Non-pigmented ciliary epithelial cell (primary cell): ENCODE measurements at regions not wholly inside any gene's neighbourhood (a gene's known extent, or its start where the extent isn't known, plus 50 kb on each side); places are given as distances from the start of the nearest gene placed in this dataset.

Experiments used
- DNase-seq: peaks from one replicate; pipeline ENCODE4 v3.0.0-alpha.2; 2010; ENCODE audit warnings: low read depth

- no peak for DNase-seq
Measured at GRCh38 chr11:28536504-28537267, 428.5 kb downstream of the METTL15 start.

GRCh38 chr11:28535677-28536076 is 427.5 kb downstream of the METTL15 start:
- DNase-seq: no peak

GRCh38 chr11:28529540-28530410 is 421.6 kb downstream of the METTL15 start:
- DNase-seq: peak; percentile 55

GRCh38 chr11:28529046-28529445 is 420.9 kb downstream of the METTL15 start:
- DNase-seq: peak; percentile 51

- DNase-seq: no peak
Measured at GRCh38 chr11:28528217-28528616, 420.0 kb downstream of the METTL15 start.

DNA sequence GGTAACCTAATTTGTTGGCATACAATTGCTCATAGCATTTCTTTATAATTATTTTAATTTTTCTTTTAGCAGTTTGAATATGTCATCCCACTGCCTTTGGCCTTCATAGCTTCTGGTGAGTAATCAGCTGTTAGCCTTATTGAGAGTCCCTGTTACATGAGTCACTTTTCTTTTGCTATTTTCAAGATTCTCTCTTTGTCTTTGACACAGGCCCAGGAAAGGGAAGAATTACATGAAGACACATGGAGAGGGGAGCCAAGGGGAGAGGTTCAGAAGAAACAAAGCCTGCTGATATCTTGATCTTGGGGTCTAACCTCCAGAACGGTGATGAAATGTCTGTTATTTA is 418.2 kb downstream of the METTL15 start:
- no peak for DNase-seq

DNA sequence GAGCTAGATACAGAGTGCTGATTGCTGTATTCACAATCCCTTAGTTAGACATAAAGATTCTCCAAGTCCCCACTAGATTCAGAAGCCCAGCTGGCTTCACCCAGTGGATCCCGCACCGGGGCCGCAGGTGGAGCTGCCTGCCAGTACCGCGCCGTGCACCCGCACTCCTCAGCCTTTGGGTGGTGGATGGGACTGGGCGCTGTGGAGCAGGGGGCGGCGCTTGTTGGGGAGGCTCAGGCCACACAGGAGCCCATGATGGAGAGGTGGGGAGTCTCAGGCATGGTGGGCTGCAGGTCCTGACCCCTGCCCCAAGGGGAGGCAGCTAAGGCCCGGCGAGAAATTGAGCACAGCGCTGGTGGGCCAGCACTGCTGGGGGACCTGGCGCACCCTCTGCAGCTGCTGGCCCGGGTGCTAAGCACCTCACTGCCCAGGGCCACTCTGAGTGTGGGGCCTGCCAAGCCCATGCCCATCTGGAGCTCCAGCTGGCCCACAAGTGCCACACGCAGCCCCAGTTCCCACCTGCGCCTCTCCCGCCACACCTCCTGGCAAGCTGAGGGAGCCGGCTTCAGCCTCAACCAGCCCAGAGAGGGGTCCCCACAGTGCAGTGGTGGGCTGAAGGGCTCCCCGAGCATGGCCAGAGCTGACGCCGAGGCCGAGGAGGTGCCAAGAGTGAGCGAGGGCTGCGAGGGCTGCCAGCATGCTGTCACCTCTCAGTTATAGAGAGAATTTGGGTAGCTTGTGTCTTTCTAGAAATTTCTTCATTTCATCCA is 417.6 kb downstream of the METTL15 start:
- DNase-seq: no peak

DNA sequence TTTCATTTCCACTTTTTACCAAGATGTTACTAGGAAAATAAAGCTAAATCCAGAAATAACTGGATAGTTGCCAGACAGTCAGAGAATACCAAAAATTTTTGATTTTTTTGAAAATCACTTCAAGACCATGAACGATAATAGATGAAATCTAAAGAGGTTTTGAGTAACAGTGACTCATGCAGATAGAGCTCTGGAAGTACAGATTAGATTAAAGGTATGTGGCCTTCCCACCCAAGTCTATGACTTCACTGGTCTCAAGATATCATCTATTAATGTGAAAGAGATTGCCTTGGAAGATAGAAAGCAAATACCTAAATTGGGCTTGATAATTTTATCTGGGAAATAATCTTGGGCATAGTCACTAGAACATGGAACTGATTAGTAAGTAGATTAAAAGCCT is 415.9 kb downstream of the METTL15 start:
- peak; percentile 51 for DNase-seq

- DNase-seq: no peak
Measured at GRCh38 chr11:28521075-28521474, 412.9 kb downstream of the METTL15 start.

DNA sequence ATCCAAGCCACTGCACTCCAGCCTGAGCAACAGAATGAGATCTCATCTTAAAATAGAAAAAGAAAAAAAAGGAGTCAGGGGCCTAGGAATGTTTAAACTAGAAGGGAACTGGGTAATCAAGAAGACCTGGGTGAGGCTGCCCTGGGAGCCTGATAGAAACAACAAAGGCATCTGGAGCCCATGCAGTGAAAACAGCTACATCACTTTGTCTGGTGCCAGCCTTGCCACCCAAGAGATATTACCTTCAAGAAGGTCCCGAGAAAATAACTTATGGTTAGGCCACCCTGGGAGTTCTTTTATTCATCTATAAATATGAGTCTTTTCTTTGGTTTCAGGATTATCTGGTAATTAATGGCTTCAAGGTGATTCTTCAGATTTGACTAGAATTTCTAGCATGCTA is 412.1 kb downstream of the METTL15 start:
- DNase-seq: no peak

GRCh38 chr11:28518825-28519224 is 410.6 kb downstream of the METTL15 start:
- DNase-seq: no peak

GRCh38 chr11:28517621-28518020 is 409.4 kb downstream of the METTL15 start:
- no peak for DNase-seq

- no peak for DNase-seq
Measured at GRCh38 chr11:28514391-28514790, 406.2 kb downstream of the METTL15 start.

DNA sequence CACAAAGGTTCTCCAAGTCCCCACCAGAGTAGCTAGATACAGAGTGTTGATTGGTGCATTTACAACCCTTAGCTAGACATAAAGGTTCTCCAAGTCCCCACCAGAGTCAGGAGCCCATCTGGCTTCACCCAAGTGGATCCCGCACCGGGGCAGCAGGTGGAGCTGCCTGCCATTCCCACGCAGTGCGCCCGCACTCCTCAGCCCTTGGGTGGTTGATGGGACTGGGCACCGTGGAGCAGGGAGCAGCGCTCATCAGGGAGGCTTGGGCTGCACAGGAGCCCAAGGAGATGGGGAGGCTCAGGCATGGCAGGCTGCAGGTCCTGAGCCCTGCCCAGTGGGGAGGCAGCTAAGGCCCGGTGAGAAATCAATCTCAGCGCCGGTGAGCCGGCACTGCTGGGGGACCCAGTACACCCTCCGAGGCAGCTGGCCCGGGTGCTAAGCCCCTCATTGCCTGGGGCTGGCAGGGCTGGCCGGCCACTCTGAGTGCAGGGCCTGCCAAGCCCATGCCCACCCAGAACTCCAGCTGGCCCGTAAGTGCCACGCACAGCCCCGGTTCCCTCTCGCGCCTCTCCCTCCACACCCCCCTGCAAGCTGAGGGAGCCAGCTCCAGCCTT is 404.1 kb downstream of the METTL15 start:
- no peak for DNase-seq

DNA sequence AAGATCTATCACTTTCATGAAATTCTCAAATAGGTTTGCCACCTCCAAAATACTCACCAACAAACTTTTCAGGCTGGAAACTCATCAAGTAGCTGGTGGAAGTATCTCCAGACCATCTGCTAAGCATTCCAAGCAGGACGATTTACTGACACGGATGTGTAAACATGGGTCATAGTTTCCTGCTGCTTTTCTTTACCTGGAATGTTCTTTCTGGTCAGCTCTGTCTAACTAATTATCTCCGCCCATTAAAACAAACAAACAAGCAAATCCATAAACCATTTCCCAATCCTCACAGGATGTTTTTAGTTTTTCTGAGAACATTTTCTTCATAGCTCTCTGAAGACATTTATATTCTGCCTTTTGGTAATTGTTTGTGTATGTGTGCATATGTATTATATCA is 397.0 kb downstream of the METTL15 start:
- DNase-seq: no peak

GRCh38 chr11:28504555-28505110 is 396.4 kb downstream of the METTL15 start:
- no peak for DNase-seq

DNA sequence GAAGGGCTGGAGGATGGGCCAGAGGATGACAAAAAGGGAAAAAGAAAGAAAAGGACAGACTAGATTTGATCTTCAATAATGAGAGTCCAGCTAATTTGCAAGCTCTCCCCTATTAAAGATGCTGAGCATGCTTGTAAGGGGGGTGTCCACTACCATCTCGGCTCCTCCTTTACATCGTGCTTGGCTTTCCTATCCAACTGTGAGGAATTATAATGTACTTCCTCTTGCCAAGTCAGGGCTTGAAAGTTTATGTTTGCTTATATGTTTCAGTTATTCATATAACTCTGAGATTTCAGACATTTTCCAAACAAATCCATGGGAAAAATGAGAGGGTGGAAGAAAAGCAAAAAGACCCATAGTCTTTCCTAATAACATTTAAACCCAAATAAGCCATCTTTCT is 387.1 kb downstream of the METTL15 start:
- DNase-seq: no peak

DNA sequence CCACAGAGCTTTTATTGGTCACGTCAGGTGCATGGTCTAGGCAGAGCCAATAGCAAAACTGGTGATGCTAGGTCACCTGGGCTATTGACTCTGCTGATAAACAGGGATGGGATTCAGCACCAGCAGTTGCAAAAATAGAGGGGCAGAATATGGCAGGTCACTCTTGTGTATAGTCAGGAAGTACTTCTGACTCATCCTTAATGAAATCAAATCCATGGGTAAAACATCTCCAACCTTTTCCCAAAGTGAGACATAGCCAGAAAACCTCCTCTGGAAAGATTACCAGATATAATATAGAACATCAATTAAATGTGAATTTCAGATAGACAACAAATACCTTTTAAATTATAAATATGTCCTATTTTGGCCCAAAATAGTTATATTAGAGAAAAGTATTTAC is 383.2 kb downstream of the METTL15 start:
- DNase-seq: no peak

DNA sequence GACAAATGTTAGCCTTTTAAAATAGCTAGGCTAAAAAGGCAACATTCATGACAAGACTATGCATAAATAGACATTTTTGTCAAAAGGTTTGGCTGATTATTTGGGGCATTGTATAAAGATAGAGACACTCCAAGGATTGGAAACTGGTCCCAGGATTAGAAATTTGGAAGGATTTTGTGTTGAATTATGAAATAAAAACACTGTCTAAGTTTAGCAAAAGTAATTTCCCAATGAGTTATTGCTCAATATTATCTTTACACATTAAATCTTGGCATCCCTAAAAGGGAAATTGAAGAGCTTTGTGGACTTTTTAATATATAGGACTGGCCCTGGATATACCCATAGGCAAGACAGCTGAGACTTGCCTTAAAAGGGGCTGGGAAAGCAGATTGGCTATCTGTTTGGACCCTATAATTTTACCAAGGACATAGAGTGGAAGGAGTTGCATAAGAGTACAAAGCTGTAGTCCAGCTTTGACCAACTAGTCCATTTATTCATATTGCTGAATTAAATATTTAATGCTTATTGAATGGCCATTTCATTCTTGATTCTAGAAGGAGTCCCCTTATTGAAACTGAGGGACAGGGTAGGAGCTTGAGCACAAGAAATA is 382.7 kb downstream of the METTL15 start:
- no peak for DNase-seq

DNA sequence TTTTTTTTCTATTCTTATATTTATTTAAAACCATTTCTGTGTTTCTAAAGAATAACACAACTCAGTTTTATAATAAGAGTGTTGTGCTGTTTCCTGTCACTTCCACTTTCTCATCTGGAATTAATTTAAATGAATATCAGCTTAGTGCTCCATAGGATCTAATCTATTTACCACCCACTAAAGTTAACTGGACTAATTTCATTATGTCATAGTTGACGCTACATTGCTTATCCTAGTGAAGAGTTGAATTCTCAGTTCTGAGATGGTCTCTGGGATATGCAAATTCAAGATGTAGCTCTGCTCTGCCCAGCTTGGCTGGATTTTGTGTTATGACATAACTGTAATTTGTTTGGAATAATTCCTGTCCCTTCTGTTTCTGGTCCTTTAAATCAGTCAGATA is 380.1 kb downstream of the METTL15 start:
- DNase-seq: no peak

DNA sequence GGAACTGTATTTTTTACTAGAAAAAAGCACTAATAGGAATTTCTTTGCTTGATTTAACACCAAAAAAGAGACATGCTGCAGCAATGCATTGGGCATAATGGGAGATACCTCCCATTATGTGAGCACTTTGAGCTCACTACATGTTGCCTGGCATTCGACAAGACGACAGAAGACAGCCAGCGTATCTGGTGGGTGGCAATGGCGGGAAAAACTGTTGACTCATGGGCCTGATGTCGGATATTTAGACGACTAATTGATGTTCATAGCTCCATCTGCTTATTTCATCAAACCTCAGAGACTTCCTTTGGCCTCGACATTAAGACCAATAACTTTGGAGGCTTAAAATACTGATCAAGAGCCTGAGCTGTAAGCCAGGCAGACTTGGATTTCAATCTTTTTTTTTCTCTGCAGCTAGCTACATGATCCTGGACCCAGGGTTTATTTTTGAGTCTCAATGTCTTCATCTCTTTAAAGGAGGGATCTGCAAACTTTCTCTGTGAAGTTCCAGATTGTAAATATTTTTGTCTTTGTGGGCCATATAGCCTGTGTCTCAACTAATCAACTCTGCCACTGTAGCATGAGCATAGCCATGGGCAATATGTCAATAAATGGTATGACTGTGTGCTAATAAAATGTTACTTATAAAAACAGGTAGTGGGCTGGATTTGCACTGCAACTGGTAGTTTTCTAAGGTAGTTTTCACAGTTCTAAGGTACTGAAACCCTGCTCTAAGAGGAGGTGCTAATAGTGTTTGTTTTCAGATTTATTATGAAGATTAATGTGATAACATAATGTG is 375.1 kb downstream of the METTL15 start:
- no peak for DNase-seq
